Caco-2 (cell line): ENCODE measurements at regions not wholly inside any gene's neighbourhood (a gene's known extent, or its start where the extent isn't known, plus 50 kb on each side); places are given as distances from the start of the nearest gene placed in this dataset.

Experiments used
- BruUV-seq: library from RNA; stranded (reverse); fragments of 400-500 nt; replicated peaks from 2 replicates; lab custom pipeline; 2021; lab: Mats Ljungman, UMichigan
- CTCF ChIA-PET: fragments of 300-600 bp; sonication (Branson Sonifier 250); formaldehyde crosslinking; loops from one replicate; lab custom pipeline; 2022; ENCODE audit warnings: antibody characterized with exemption; lab: Charles Lee
- POLR2A ChIA-PET: fragments of 300-600 bp; sonication (Branson Sonifier 250); formaldehyde crosslinking; loops from one replicate; lab custom pipeline; 2022; ENCODE audit warnings: antibody characterized with exemption; lab: Charles Lee
- DNase-seq, 2 experiments: peaks; one replicate each; pipeline versions ENCODE4 v3.0.0 to v3.0.0-alpha.2; 2020 to 2022
- H3K27me3 ChIP-seq: replicated peaks from 2 replicates; pipeline ENCODE4 v1.6.0; 2011; ENCODE audit warnings: low read length; ENCODE audit not compliant: control insufficient read depth, insufficient read depth
- H3K36me3 ChIP-seq: 2 replicates; pipeline ENCODE4 v1.5.1; 2011; ENCODE audit warnings: low read length; ENCODE audit not compliant: control insufficient read depth, insufficient read depth
- H3K4me1 ChIP-seq: fragments of 250-450 bp; sonication (Bioruptor Pico); 2 replicates; pipeline ENCODE4 v1.5.1; 2020; ENCODE audit warnings: mild to moderate bottlenecking
- H3K4me3 ChIP-seq: 2 replicates; pipeline ENCODE4 v1.5.1; 2011; ENCODE audit warnings: low read depth, mild to moderate bottlenecking, control low read depth, low read length
- H3K9me3 ChIP-seq: fragments of 250-450 bp; sonication (Bioruptor Pico); 2 replicates; pipeline ENCODE4 v1.5.1; 2020; ENCODE audit warnings: mild to moderate bottlenecking, moderate library complexity
- H3K27ac Mint-ChIP-seq: one replicate; pipeline ENCODE4 v1.8.0; 2022; ENCODE audit warnings: mixed read lengths; ENCODE audit not compliant: unreplicated experiment
- H3K27me3 Mint-ChIP-seq: one replicate; pipeline ENCODE4 v1.8.0; 2022; ENCODE audit warnings: mixed read lengths; ENCODE audit not compliant: insufficient read depth, unreplicated experiment
- H3K36me3 Mint-ChIP-seq: one replicate; pipeline ENCODE4 v1.8.0; 2022; ENCODE audit warnings: mild to moderate bottlenecking, mixed read lengths; ENCODE audit not compliant: insufficient read depth, unreplicated experiment
- H3K4me1 Mint-ChIP-seq: one replicate; pipeline ENCODE4 v1.8.0; 2022; ENCODE audit warnings: low read depth, mixed read lengths; ENCODE audit not compliant: unreplicated experiment
- H3K4me3 Mint-ChIP-seq: one replicate; pipeline ENCODE4 v1.8.0; 2022; ENCODE audit warnings: mild to moderate bottlenecking, moderate library complexity, mixed read lengths; ENCODE audit not compliant: unreplicated experiment
- H3K9me3 Mint-ChIP-seq: one replicate; pipeline ENCODE4 v1.8.0; 2022; ENCODE audit warnings: mixed read lengths; ENCODE audit not compliant: unreplicated experiment
- intact Hi-C: fragments of 100-400 bp; cut with micrococcal nuclease; formaldehyde crosslinking; loops from one replicate; pipeline ENCODE4 v1.10.0; 2022; ENCODE audit not compliant: unreplicated experiment
- TF ChIP-seq, protein P1 (sequence below), 2 experiments: fragments of 200-600 bp in 1 of 2; IDR thresholded peaks; 1 replicate in 1 of 2; 2 replicates in 1 of 2; pipeline versions ENCODE4 v1.5.1 to v1.8.0; 2011 to 2022; ENCODE audit warnings: antibody characterized with exemption in 1 of 2, control low read depth in 1 of 2, inconsistent platforms in 1 of 2, low read depth in 1 of 2, low read length in 1 of 2, mild to moderate bottlenecking in 1 of 2, moderate library complexity in 1 of 2; ENCODE audit not compliant: insufficient read depth in 1 of 2, severe bottlenecking in 1 of 2, unreplicated experiment in 1 of 2

DNA sequence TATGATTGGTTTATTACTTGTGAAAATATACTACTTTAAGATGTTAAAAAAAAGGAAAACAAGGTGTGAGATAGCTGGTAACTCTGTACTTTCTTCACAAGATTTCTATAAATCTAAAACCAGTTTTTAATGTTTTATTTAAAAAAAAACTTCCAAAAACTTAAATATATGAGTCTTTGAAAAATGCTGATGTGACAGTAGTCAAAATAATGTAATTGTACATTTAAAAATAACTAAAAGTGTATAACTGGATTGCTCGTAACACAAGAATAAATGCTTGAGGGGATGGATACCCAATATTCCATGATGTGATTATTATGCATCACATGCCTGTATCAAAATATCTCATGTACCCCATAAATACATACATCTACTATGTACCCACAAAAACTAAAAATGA, 464.9 kb downstream of the NYAP2 start:
- Histone ChIP-seq H3K9me3 (no peaks in the 10 kb centered on the region), H3K4me3 (no peak overlapping the region), H3K4me1 (no peaks in the 10 kb centered on the region), H3K27me3 (no peaks in the 10 kb centered on the region), H3K36me3 (no peaks in the 10 kb centered on the region)
- intact Hi-C loops, result no loop called here
- CTCF ChIA-PET, result no interaction called here
- Mint-ChIP-seq H3K27me3 (no peaks in the 10 kb centered on the region), H3K9me3 (no peaks in the 10 kb centered on the region), H3K4me3 (no peak overlapping the region), H3K36me3 (no peaks in the 10 kb centered on the region), H3K4me1 (no peaks in the 10 kb centered on the region), H3K27ac (no peak overlapping the region)
- POLR2A ChIA-PET, result no interaction called here
- TF ChIP-seq, protein P1, sequence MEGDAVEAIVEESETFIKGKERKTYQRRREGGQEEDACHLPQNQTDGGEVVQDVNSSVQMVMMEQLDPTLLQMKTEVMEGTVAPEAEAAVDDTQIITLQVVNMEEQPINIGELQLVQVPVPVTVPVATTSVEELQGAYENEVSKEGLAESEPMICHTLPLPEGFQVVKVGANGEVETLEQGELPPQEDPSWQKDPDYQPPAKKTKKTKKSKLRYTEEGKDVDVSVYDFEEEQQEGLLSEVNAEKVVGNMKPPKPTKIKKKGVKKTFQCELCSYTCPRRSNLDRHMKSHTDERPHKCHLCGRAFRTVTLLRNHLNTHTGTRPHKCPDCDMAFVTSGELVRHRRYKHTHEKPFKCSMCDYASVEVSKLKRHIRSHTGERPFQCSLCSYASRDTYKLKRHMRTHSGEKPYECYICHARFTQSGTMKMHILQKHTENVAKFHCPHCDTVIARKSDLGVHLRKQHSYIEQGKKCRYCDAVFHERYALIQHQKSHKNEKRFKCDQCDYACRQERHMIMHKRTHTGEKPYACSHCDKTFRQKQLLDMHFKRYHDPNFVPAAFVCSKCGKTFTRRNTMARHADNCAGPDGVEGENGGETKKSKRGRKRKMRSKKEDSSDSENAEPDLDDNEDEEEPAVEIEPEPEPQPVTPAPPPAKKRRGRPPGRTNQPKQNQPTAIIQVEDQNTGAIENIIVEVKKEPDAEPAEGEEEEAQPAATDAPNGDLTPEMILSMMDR (IDR thresholded peaks at IDR 0.05; ENCODE audit: insufficient read depth in 1 of 2, low read depth in 1 of 2, low read length in 1 of 2, severe bottlenecking in 1 of 2, unreplicated experiment in 1 of 2), result no peak
- no peak for DNase-seq
- BruUV-seq, result no TSS peak

DNA sequence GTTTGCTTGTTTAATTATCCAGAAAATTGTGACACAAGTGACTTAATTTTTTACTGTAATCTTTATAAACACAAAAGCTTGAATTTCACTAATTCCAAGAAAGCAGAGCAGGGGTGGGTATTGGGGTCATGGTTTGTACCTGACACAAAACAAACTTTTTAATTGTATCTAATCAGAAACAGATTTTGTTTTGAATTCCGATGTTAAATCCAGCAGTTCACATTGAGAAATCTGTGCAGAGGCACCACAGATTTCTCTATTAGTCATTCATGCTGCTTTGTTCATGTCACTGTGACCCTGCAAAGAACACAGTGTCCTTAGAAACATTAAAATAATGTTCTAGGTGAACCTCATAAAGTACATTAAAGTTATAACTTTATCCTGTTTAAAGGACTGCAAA, 443.4 kb downstream of the NYAP2 start:
- no peak overlapping the region for H3K4me3 ChIP-seq
- no peaks in the 10 kb centered on the region for H3K9me3 ChIP-seq
- no peaks in the 10 kb centered on the region for H3K27me3 ChIP-seq
- no peaks in the 10 kb centered on the region for H3K36me3 Mint-ChIP-seq
- H3K27ac Mint-ChIP-seq, result no peak overlapping the region
- no peak for DNase-seq
- ChIA-PET POLR2A (no interaction called here), CTCF (no interaction called here)
- peaks cover 3% of the 10 kb centered on the region for H3K27me3 Mint-ChIP-seq
- TF ChIP-seq, protein P1 (IDR thresholded peaks at IDR 0.05; ENCODE audit: insufficient read depth in 1 of 2, low read depth in 1 of 2, low read length in 1 of 2, severe bottlenecking in 1 of 2, unreplicated experiment in 1 of 2), result no peak
- no peak overlapping the region for H3K4me3 Mint-ChIP-seq
- no peaks in the 10 kb centered on the region for H3K4me1 Mint-ChIP-seq
- no peaks in the 10 kb centered on the region for H3K36me3 ChIP-seq
- intact Hi-C loops, result no loop called here
- H3K4me1 ChIP-seq, result no peaks in the 10 kb centered on the region
- no peaks in the 10 kb centered on the region for H3K9me3 Mint-ChIP-seq
- BruUV-seq, result no TSS peak

- CTCF ChIA-PET, result no interaction called here
- H3K27ac Mint-ChIP-seq, result no peak overlapping the region
- H3K36me3 Mint-ChIP-seq, result no peaks in the 10 kb centered on the region
- Histone ChIP-seq H3K36me3 (no peaks in the 10 kb centered on the region), H3K4me3 (no peak overlapping the region), H3K27me3 (no peaks in the 10 kb centered on the region), H3K4me1 (no peaks in the 10 kb centered on the region), H3K9me3 (no peaks in the 10 kb centered on the region)
- TF ChIP-seq, protein P1 (IDR thresholded peaks at IDR 0.05; ENCODE audit: insufficient read depth in 1 of 2, low read depth in 1 of 2, low read length in 1 of 2, severe bottlenecking in 1 of 2, unreplicated experiment in 1 of 2), result no peak
- no TSS peak for BruUV-seq
- DNase-seq, result no peak
- POLR2A ChIA-PET, result no interaction called here
- intact Hi-C loops, result no loop called here
- H3K4me1 Mint-ChIP-seq, result no peaks in the 10 kb centered on the region
- no peak overlapping the region for H3K4me3 Mint-ChIP-seq
- H3K9me3 Mint-ChIP-seq, result no peaks in the 10 kb centered on the region
- no peaks in the 10 kb centered on the region for H3K27me3 Mint-ChIP-seq
These were observed 441.8 kb downstream of the NYAP2 start for GRCh38 chr2:225841314-225841713.
